Activated naive CD4-positive, alpha-beta T cell treated with anti-CD3 and anti-CD28 coated beads, Interleukin-2, amount 50 U/mL, for 72 hours (primary cell): ENCODE measurements at regions not wholly inside any gene's neighbourhood (a gene's known extent, or its start where the extent isn't known, plus 50 kb on each side); places are given as distances from the start of the nearest gene placed in this dataset.
"Not testable (repeated sequence)": the region's sequence is repeated elsewhere in the genome, so short reads cannot be mapped to it uniquely, and the experiment has no call there.

ENCODE experiments used
- ATAC-seq, 2 donors: fragments of 150-1000 bp; cut with Tn5 transposase; 2 replicates each; pipeline ENCODE4 v1.10.0; 2021; ENCODE audit warnings: mild to moderate bottlenecking in 2 of 2, moderate library complexity in 2 of 2
- DNase-seq, 2 donors: peaks; one replicate each; pipeline ENCODE4 v3.0.0; 2021 to 2022; ENCODE audit warnings: low spot score in 2 of 2
- H3K27ac Mint-ChIP-seq, 2 donors: one replicate each; pipeline ENCODE4 v1.8.0; 2022; ENCODE audit warnings: mild to moderate bottlenecking in 2 of 2, mixed read lengths in 2 of 2
- H3K36me3 Mint-ChIP-seq, 2 donors: one replicate each; pipeline ENCODE4 v1.8.0; 2022; ENCODE audit warnings: mixed read lengths in 2 of 2
- H3K9me3 Mint-ChIP-seq, 2 donors: one replicate each; pipeline ENCODE4 v1.8.0; 2022; ENCODE audit warnings: mixed read lengths in 2 of 2

DNA sequence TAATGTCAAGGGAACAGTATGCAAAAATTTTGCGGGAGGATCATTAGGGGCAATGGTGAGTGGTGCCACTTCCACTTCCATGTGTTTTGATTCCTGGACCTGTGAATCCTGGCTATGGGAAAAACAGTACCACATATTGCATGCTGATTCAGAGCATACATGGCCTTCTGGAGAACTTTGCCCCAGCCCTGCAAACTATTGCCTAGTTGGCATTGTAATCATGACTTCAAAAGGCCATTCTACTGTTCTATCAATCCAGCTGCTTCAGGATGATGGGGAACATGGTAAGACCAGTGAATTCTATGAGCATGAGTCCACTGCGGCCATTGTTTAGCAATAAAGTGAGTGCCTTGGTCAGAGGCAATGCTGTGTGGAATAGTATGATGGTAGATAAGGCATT, 75.3 kb upstream of the ZC3H15 start:
- DNase-seq = no peak
- ATAC-seq = no peak
- peaks cover 18 to 19% of the 10 kb centered on the region in 2 donors for H3K9me3 Mint-ChIP-seq
- no peak overlapping the region for H3K27ac Mint-ChIP-seq
- H3K36me3 Mint-ChIP-seq = peaks cover 5 to 31% of the 10 kb centered on the region in 2 donors

DNA sequence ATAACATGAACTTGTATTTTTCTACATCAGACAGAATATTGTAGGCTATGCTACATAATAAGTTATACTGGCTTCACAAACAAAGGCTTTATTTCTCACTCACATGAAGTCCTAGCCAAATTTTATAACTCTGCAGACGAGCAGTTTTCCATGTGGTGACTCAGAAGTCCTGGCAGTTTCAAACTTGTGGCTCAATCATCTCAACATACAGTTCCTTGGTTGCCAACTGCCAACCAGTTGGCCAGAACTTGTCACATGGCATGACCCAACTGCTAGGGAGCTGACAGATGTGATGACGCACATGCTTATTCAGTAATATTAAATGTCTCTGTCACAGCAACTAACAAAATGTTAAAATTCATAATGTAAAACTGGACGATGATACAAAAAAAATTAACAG, 63.8 kb upstream of the ZC3H15 start:
- peaks cover 0 to 14% of the 10 kb centered on the region in 2 donors for H3K36me3 Mint-ChIP-seq
- ATAC-seq = no peak
- no peak for DNase-seq
- no peaks in the 10 kb centered on the region for H3K9me3 Mint-ChIP-seq
- H3K27ac Mint-ChIP-seq = no peak overlapping the region

DNA sequence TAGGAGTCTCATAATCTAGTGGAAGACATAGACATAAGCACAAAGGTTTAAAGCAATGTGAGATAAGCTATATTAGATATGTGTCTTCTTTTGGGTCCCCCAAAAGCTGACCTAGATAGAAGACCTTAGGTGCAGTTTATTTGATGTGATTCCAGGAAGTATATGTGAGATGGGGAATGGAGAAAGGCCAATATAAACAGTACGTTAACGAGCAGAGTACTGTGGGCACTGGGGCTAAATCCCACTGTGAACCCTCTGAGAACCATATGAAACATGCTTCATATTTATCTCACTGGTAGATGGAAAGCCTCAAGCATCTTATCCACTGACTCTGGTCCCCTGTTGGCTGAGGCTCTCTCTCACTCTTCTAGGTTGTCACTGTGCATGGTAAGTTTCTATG, 62.6 kb upstream of the ZC3H15 start:
- no peak for DNase-seq
- no peak for ATAC-seq
- Mint-ChIP-seq H3K9me3 (no peaks in the 10 kb centered on the region), H3K27ac (no peak overlapping the region), H3K36me3 (peaks cover 0 to 4% of the 10 kb centered on the region in 2 donors)

DNA sequence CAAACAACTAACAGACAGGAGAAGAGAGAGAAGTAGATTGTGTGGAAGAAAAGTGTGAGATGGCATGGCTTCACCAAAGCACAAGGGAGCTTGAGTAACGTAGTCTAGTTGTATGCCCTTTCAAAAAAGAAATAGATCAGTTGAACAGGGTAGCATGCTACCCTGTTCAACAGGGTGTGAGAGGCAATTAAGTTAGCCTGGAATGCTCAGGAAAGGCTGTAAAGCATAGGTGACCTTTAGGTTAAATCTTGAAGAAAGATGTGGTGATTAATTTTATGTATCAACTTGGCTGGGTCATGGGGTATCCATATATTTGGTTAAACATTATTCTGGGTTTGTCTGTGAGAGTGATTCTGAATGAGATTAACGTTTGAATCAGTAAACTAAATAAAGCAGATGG, 61.8 kb upstream of the ZC3H15 start:
- no peak for ATAC-seq

GRCh38 chr2:186425576-186425975, 60.5 kb upstream of the ZC3H15 start:
- DNase-seq (no peak), ATAC-seq (no peak)
- no peaks in the 10 kb centered on the region for H3K9me3 Mint-ChIP-seq
- H3K27ac Mint-ChIP-seq = no peak overlapping the region
- no peaks in the 10 kb centered on the region for H3K36me3 Mint-ChIP-seq

More for the DNA sequence above, 61.8 kb upstream of the ZC3H15 start:
- Mint-ChIP-seq H3K9me3 (no peaks in the 10 kb centered on the region), H3K36me3 (no peaks in the 10 kb centered on the region), H3K27ac (no peak overlapping the region)
- no peak for DNase-seq

- peak in 1 of 2 donors; percentile 78 for ATAC-seq
- Mint-ChIP-seq H3K36me3 (no peaks in the 10 kb centered on the region), H3K27ac (no peak overlapping the region), H3K9me3 (no peaks in the 10 kb centered on the region)
- DNase-seq = no peak
Measured at GRCh38 chr2:186426153-186427016, 59.7 kb upstream of the ZC3H15 start.

DNA sequence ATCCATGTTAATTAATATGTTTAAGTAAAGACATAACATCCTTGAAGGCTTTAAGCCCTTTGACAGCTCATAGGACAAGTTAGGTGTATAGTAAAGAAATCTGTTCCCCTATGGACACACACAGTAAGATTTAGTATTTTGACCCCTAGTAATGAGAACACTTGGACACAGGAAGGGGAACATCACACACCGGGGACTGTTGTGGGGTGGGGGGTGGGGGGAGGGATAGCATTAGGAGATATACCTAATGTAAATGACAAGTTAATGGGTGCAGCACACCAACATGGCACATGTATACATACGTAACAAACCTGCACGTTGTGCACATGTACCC, 59.1 kb upstream of the ZC3H15 start:
- H3K9me3 Mint-ChIP-seq, H3K27ac Mint-ChIP-seq, ATAC-seq, H3K36me3 Mint-ChIP-seq, DNase-seq: not testable (repeated sequence)

DNA sequence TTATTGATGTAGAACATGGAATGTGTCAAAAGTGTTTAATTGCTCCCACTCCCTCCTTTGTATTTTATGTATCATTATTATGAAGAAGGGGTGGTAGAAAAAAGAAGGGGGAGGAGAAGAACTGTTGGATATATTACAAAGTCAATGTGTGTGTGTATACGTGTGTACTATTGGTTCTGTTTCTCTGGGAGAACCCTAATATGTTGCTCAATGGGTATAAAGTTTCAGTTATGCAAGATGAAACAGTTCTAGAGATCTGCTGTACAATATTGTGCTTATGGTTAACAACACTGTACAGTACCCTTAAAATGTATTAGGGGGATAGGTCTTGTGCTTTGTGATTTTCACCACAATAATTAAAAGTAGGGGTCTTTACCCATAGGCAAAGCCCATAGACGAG, 58.1 kb upstream of the ZC3H15 start:
- no peak for ATAC-seq
- Mint-ChIP-seq H3K9me3 (no peaks in the 10 kb centered on the region), H3K36me3 (no peaks in the 10 kb centered on the region), H3K27ac (no peak overlapping the region)
- no peak for DNase-seq

DNA sequence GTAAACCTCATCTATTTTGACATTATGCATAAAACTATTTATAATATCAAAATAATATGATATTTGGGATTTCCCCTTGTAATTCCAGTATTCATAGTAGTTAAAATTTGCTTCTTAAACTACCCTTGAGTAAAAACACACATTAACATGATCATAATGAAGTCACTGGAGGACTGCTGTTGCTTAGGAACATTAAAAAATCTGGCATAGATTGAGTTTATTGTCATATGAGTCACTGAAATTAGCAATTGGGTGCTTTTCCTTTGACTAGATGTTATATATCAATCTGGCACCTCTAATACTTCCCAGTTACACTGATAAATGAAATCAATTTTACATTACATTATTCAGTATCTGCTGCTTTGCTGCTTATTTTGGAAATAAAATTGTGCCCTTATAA, 57.0 kb upstream of the ZC3H15 start:
- ATAC-seq (peak in 1 of 2 donors; percentile 47), DNase-seq (no peak)
- H3K9me3 Mint-ChIP-seq = no peaks in the 10 kb centered on the region
- no peak overlapping the region for H3K27ac Mint-ChIP-seq
- no peaks in the 10 kb centered on the region for H3K36me3 Mint-ChIP-seq

DNA sequence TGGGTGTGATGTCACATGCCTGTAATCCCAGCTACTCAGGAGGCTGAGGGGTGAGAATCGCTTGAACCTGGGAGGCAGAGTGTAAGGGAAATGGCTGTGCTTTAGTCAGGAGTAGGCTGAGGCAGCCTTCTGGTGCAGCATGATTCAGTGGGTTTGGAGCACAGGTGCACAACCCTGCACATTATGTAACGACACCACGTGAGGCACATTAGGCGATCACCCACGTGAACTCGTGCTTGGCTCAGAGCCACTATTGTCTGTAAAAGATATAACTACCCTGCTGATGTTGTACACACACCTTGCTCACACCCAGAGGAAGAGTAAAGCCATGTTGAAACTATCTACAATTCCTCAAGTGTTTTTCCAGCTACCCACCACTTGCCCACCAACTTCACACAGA, 54.8 kb upstream of the ZC3H15 start:
- ATAC-seq (no peak), DNase-seq (no peak)
- H3K36me3 Mint-ChIP-seq = no peaks in the 10 kb centered on the region
- no peaks in the 10 kb centered on the region for H3K9me3 Mint-ChIP-seq
- no peak overlapping the region for H3K27ac Mint-ChIP-seq

GRCh38 chr2:186433040-186433439, 53.0 kb upstream of the ZC3H15 start:
- DNase-seq = no peak
- no peaks in the 10 kb centered on the region for H3K9me3 Mint-ChIP-seq
- no peak overlapping the region for H3K27ac Mint-ChIP-seq

GRCh38 chr2:186433777-186434432, 52.2 kb upstream of the ZC3H15 start:
- Mint-ChIP-seq H3K27ac (no peak overlapping the region), H3K36me3 (no peaks in the 10 kb centered on the region), H3K9me3 (peaks cover 0 to 3% of the 10 kb centered on the region in 2 donors)
- ATAC-seq (no peak), DNase-seq (no peak)

More at GRCh38 chr2:186433040-186433439, 53.0 kb upstream of the ZC3H15 start:
- H3K36me3 Mint-ChIP-seq = no peaks in the 10 kb centered on the region
- ATAC-seq = no peak
